Hepatocyte (in vitro differentiated cells): ENCODE measurements at regions not wholly inside any gene's neighbourhood (a gene's known extent, or its start where the extent isn't known, plus 50 kb on each side); places are given as distances from the start of the nearest gene placed in this dataset.
"Not testable (repeated sequence)": the region's sequence is repeated elsewhere in the genome, so short reads cannot be mapped to it uniquely, and the experiment has no call there.

Source experiments
- DNase-seq: peaks from one replicate; pipeline ENCODE4 v3.0.0-alpha.2; 2016; ENCODE audit warnings: low spot score
- H2AFZ ChIP-seq: fragments of 200-600 bp; sonication (generic); 2 replicates; pipeline ENCODE4 v1.6.0; 2016; ENCODE audit warnings: antibody characterized with exemption, mild to moderate bottlenecking
- H3K27ac ChIP-seq: fragments of 200-600 bp; sonication (generic); 2 replicates; pipeline ENCODE4 v1.5.1; 2016; ENCODE audit warnings: mild to moderate bottlenecking
- H3K27me3 ChIP-seq: fragments of 200-600 bp; sonication (generic); 2 replicates; pipeline ENCODE4 v1.6.1; 2016
- H3K36me3 ChIP-seq: fragments of 200-600 bp; sonication (generic); replicated peaks from 2 replicates; pipeline ENCODE4 v1.5.1; 2016; ENCODE audit warnings: low read depth; ENCODE audit not compliant: insufficient read depth
- H3K4me1 ChIP-seq: fragments of 200-600 bp; sonication (generic); 2 replicates; pipeline ENCODE4 v1.5.1; 2016; ENCODE audit warnings: mild to moderate bottlenecking, moderate library complexity; ENCODE audit not compliant: insufficient read depth
- H3K4me2 ChIP-seq: fragments of 200-600 bp; sonication (generic); 2 replicates; pipeline ENCODE4 v1.6.0; 2016
- H3K4me3 ChIP-seq: fragments of 200-600 bp; sonication (generic); 2 replicates; pipeline ENCODE4 v1.5.1; 2016; ENCODE audit warnings: mild to moderate bottlenecking
- H3K79me2 ChIP-seq: fragments of 200-600 bp; sonication (generic); 2 replicates; pipeline ENCODE4 v1.6.0; 2017; ENCODE audit warnings: mild to moderate bottlenecking
- H3K9me2 ChIP-seq: fragments of 200-600 bp; sonication (generic); replicated peaks from 2 replicates; pipeline ENCODE4 v1.6.0; 2017; ENCODE audit warnings: mild to moderate bottlenecking; ENCODE audit not compliant: insufficient read depth
- H3K9me3 ChIP-seq: fragments of 200-600 bp; sonication (generic); 2 replicates; pipeline ENCODE4 v1.5.1; 2016; ENCODE audit warnings: low read depth, mild to moderate bottlenecking
- H4K20me1 ChIP-seq: fragments of 200-600 bp; sonication (generic); 2 replicates; pipeline ENCODE4 v1.6.0; 2016; ENCODE audit warnings: mild to moderate bottlenecking; ENCODE audit not compliant: insufficient read depth, poor library complexity, severe bottlenecking
- EZH2 ChIP-seq: fragments of 200-600 bp; sonication (generic); IDR thresholded peaks from 2 replicates; pipeline ENCODE4 v1.6.1; 2016; ENCODE audit warnings: antibody characterized with exemption, mild to moderate bottlenecking, borderline replicate concordance
- EZH2phosphoT487 ChIP-seq: fragments of 200-600 bp; sonication (generic); IDR thresholded peaks from one replicate; pipeline ENCODE4 v1.6.1; 2018; ENCODE audit warnings: antibody characterized with exemption, mild to moderate bottlenecking, low read depth, moderate library complexity; ENCODE audit not compliant: unreplicated experiment, severe bottlenecking
- WGBS: methylation state at CpG from one replicate; pipeline ENCODE4 v1.1.6; 2016; ENCODE audit warnings: low lambda C conversion rate; ENCODE audit errors: missing lambda C conversion rate; 5-methylcytosine and 5-hydroxymethylcytosine counted together
- TF ChIP-seq, protein P1 (sequence below): fragments of 200-600 bp; sonication (generic); IDR thresholded peaks from 2 replicates; pipeline ENCODE4 v1.5.1; 2016; ENCODE audit warnings: antibody characterized with exemption, mild to moderate bottlenecking; ENCODE audit not compliant: poor library complexity

DNA sequence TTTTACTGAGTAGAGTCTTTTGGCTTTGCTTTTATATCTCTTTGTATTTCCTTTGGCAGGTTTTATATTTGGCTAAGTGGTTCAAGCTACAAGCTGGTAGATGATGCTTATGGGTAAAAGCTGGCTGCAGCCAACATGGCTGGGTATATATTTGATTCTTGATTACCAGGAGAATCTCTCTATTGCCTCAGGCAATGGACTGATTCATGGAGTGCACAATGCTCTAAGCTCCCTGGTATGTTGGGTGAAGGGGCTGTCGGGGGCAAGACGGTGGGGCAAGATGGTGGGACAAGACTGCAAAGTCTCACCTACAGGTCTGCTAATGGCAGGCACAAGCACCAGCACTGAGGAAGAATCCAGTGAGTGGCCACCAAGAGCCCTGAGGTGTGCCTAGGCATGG, 366.6 kb downstream of the DMAC1 start:
- Histone ChIP-seq H3K4me1 (no peaks in the 10 kb centered on the region), H3K27me3 (no peaks in the 10 kb centered on the region), H3K4me2 (no peak overlapping the region), H2AFZ (no peak overlapping the region), H3K79me2 (no peaks in the 10 kb centered on the region), H3K9me3 (peaks cover 7% of the 10 kb centered on the region), H3K9me2 (no peaks in the 10 kb centered on the region), H3K27ac (no peak overlapping the region), H3K4me3 (no peak overlapping the region), H4K20me1 (no peaks in the 10 kb centered on the region), H3K36me3 (no peaks in the 10 kb centered on the region)
- TF ChIP-seq EZH2phosphoT487 (no peak), EZH2 (no peak)
- TF ChIP-seq, protein P1, sequence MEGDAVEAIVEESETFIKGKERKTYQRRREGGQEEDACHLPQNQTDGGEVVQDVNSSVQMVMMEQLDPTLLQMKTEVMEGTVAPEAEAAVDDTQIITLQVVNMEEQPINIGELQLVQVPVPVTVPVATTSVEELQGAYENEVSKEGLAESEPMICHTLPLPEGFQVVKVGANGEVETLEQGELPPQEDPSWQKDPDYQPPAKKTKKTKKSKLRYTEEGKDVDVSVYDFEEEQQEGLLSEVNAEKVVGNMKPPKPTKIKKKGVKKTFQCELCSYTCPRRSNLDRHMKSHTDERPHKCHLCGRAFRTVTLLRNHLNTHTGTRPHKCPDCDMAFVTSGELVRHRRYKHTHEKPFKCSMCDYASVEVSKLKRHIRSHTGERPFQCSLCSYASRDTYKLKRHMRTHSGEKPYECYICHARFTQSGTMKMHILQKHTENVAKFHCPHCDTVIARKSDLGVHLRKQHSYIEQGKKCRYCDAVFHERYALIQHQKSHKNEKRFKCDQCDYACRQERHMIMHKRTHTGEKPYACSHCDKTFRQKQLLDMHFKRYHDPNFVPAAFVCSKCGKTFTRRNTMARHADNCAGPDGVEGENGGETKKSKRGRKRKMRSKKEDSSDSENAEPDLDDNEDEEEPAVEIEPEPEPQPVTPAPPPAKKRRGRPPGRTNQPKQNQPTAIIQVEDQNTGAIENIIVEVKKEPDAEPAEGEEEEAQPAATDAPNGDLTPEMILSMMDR = no peak
- DNase-seq = no peak
- WGBS = 94% methylated on average over 2 of the region's 2 CpGs

DNA sequence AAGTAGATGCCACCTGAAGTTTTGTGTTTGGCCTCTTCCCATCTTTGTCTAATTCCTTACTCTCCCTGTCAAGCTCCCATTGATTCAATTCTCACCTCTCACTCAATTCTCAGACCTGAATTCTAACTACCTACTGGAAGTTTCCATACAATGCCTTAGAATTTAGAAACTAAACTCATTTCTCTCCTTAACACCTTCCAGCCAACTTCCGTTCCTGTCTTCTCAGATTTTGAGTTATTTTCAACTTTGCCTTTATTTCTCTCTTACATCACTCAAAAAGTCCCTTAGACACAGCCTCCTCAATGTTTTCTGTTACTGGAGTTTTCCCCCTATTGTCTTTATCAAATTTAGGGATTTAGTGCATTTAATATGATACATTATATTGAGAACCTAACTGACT, 382.2 kb downstream of the DMAC1 start:
- not testable (repeated sequence) for H3K4me1 ChIP-seq, H3K9me3 ChIP-seq
- 93% methylated on average over 1 of the region's 1 CpG for WGBS

DNA sequence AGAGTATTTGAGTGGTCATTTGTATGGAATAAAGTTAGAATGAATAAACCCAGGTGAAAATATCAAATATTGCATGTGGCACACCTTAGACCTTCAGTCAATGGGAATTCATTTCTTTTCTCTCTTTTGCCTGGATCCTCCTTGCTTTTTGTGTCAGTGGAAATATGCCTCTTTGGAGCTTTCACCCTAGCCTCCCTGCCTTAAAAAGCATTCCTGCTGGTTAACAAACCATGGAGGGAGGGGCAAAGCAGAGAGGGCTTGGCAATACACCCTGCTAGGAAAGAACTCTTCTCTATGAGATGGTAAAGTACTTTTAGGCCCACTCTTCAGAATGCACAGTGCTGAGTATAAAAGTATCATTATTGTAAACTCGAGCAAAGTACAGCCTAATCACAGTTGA, 383.7 kb downstream of the DMAC1 start:
- H3K9me3 ChIP-seq = no peaks in the 10 kb centered on the region
- DNase-seq = no peak
- H3K79me2 ChIP-seq = no peaks in the 10 kb centered on the region
- H3K4me1 ChIP-seq = no peaks in the 10 kb centered on the region
- no peaks in the 10 kb centered on the region for H3K27me3 ChIP-seq
- no peak overlapping the region for H3K27ac ChIP-seq
- TF ChIP-seq, protein P1 = no peak
- TF ChIP-seq EZH2phosphoT487 (no peak), EZH2 (no peak)
- no peaks in the 10 kb centered on the region for H3K9me2 ChIP-seq
- H2AFZ ChIP-seq = no peak overlapping the region
- H3K4me2 ChIP-seq = no peak overlapping the region
- H3K4me3 ChIP-seq = no peak overlapping the region
- H3K36me3 ChIP-seq = no peaks in the 10 kb centered on the region
- no peaks in the 10 kb centered on the region for H4K20me1 ChIP-seq
- 67% methylated on average over 1 of the region's 1 CpG for WGBS

More for the DNA sequence above, 382.2 kb downstream of the DMAC1 start:
- H3K4me2 ChIP-seq, DNase-seq, H2AFZ ChIP-seq, H3K27ac ChIP-seq, H3K9me2 ChIP-seq, H3K79me2 ChIP-seq, H4K20me1 ChIP-seq, H3K4me3 ChIP-seq, H3K27me3 ChIP-seq, H3K36me3 ChIP-seq: not testable (repeated sequence)

DNA sequence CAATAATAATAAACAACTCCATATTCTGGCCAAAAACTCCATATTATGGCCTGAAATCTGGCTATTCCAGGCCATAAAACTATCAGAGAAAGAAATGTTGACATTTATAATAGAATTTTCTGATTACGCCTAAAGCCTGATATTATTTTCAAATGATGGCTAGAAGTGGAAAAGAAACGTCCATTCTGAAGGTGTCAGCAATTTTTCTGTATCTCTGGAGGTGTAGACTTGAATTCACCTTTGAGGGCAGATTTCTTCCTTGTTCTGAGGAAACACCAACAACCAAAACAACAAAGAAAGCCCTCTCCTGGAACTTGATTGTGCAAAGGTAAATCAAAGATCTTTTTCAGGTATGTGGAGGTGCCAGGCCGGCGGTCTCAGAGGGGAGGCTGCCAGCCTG, 390.7 kb downstream of the DMAC1 start:
- no peaks in the 10 kb centered on the region for H3K9me2 ChIP-seq
- TF ChIP-seq EZH2phosphoT487 (no peak), EZH2 (no peak)
- TF ChIP-seq, protein P1 = no peak

More for the DNA sequence above, 390.7 kb downstream of the DMAC1 start:
- H3K4me1 ChIP-seq = no peaks in the 10 kb centered on the region
- WGBS = 93% methylated on average over 4 of the region's 4 CpGs
- no peak overlapping the region for H3K27ac ChIP-seq
- no peaks in the 10 kb centered on the region for H3K79me2 ChIP-seq
- H3K36me3 ChIP-seq = no peaks in the 10 kb centered on the region
- H3K4me3 ChIP-seq = no peak overlapping the region
- H3K27me3 ChIP-seq = no peaks in the 10 kb centered on the region
- H3K4me2 ChIP-seq = no peak overlapping the region
- no peaks in the 10 kb centered on the region for H4K20me1 ChIP-seq
- H3K9me3 ChIP-seq = no peaks in the 10 kb centered on the region
- H2AFZ ChIP-seq = no peak overlapping the region
- DNase-seq = no peak
